H1 (cell line): ENCODE measurements at regions not wholly inside any gene's neighbourhood (a gene's known extent, or its start where the extent isn't known, plus 50 kb on each side); places are given as distances from the start of the nearest gene placed in this dataset.

Experiments
- CTCF ChIA-PET: fragments of 300-600 bp; sonication (Branson Sonifier 250); formaldehyde crosslinking; loops from one replicate; lab custom pipeline; 2021; ENCODE audit not compliant: partially characterized antibody; lab: Charles Lee
- POLR2A ChIA-PET: fragments of 300-600 bp; sonication (Branson Sonifier 250); formaldehyde crosslinking; loops from one replicate; lab custom pipeline; 2021; ENCODE audit warnings: inconsistent platforms; ENCODE audit not compliant: partially characterized antibody; lab: Charles Lee
- DNase-seq, 2 experiments: peaks; one replicate each; pipeline versions ENCODE4 v3.0.0 to v3.0.0-alpha.2; 2010 to 2022; ENCODE audit warnings: low spot score in 2 of 2, low read depth in 1 of 2, mixed read lengths in 1 of 2
- FAIRE-seq: peaks from 2 replicates; lab custom pipeline; 2011; peaks lifted over from hg19 to GRCh38; lab: Jason Lieb, UNC
- H2AFZ ChIP-seq: 2 replicates; pipeline ENCODE4 v1.8.1; 2012; ENCODE audit warnings: low read length, inconsistent platforms
- H2AK5ac ChIP-seq: 2 replicates; pipeline ENCODE4 v1.6.1; 2013; ENCODE audit warnings: low read depth, low read length
- H2BK120ac ChIP-seq: replicated peaks from 2 replicates; pipeline ENCODE3; 2013; ENCODE audit warnings: low read depth, low read length, inconsistent platforms
- H2BK12ac ChIP-seq: 2 replicates; pipeline ENCODE4 v1.6.1; 2013; ENCODE audit warnings: low read depth, low read length
- H2BK15ac ChIP-seq: 2 replicates; pipeline ENCODE4 v1.6.1; 2013; ENCODE audit warnings: low read length
- H2BK20ac ChIP-seq: 2 replicates; pipeline ENCODE4 v1.6.1; 2013; ENCODE audit warnings: low read length
- H2BK5ac ChIP-seq: 2 replicates; pipeline ENCODE4 v1.6.1; 2013; ENCODE audit warnings: low read depth, low read length
- H3K14ac ChIP-seq: 2 replicates; pipeline ENCODE4 v1.6.1; 2013; ENCODE audit warnings: inconsistent platforms; ENCODE audit not compliant: insufficient read length
- H3K18ac ChIP-seq: 2 replicates; pipeline ENCODE4 v1.6.1; 2013; ENCODE audit warnings: low read length; ENCODE audit errors: extremely low read depth
- H3K23ac ChIP-seq: 2 replicates; pipeline ENCODE4 v1.6.1; 2013; ENCODE audit warnings: inconsistent platforms; ENCODE audit not compliant: insufficient read length
- H3K23me2 ChIP-seq: 2 replicates; pipeline ENCODE4 v1.6.1; 2013; ENCODE audit warnings: low read depth, low read length
- H3K27ac ChIP-seq: 2 replicates; pipeline ENCODE4 v1.6.1; 2011; ENCODE audit warnings: low read depth, low read length, inconsistent platforms
- H3K27me3 ChIP-seq, 4 experiments: replicated peaks in 1 of 4; 1 replicate in 1 of 4; 2 replicates in 3 of 4; pipeline versions ENCODE4 v1.6.1 to v1.8.1; 2011 to 2013; ENCODE audit warnings: low read length in 3 of 4, mild to moderate bottlenecking in 3 of 4, inconsistent platforms in 2 of 4, mixed read lengths in 2 of 4, moderate library complexity in 1 of 4; ENCODE audit not compliant: control insufficient read depth in 3 of 4, insufficient read depth in 3 of 4; ENCODE audit errors: extremely low read depth in 1 of 4
- H3K36me3 ChIP-seq, 4 experiments: 2 replicates each; pipeline versions ENCODE4 v1.6.1 to v1.8.1; 2011 to 2013; ENCODE audit warnings: mild to moderate bottlenecking in 4 of 4, low read length in 3 of 4, moderate library complexity in 2 of 4, control low read depth in 1 of 4, inconsistent platforms in 1 of 4; ENCODE audit not compliant: insufficient read depth in 4 of 4, control insufficient read depth in 2 of 4
- H3K4ac ChIP-seq: replicated peaks from 2 replicates; pipeline ENCODE3; 2013; ENCODE audit warnings: low read length, low read depth, mixed read lengths, inconsistent platforms; ENCODE audit not compliant: insufficient read length
- H3K4me1 ChIP-seq, 4 experiments: replicated peaks in 1 of 4; 1 replicate in 1 of 4; 2 replicates in 3 of 4; pipeline versions ENCODE4 v1.6.1 to v1.8.1; 2011 to 2013; ENCODE audit warnings: low read length in 3 of 4, inconsistent platforms in 2 of 4, mixed read lengths in 1 of 4; ENCODE audit not compliant: insufficient read depth in 4 of 4, control insufficient read depth in 3 of 4
- H3K4me2 ChIP-seq, 2 experiments: 2 replicates each; pipeline versions ENCODE4 v1.6.1 to v1.8.1; 2011 to 2013; ENCODE audit warnings: low read depth in 2 of 2, low read length in 2 of 2, control low read depth in 1 of 2, inconsistent platforms in 1 of 2, mild to moderate bottlenecking in 1 of 2; ENCODE audit not compliant: insufficient read depth in 1 of 2
- H3K4me3 ChIP-seq, 4 experiments: fragments of 200-600, 300-600 bp in 1 of 4; sonication (generic), shearing (Covaris generic), sonication (Bioruptor Twin) in 1 of 4; 2 replicates each; pipeline versions ENCODE4 v1.5.1 to v1.8.1; 2011 to 2016; ENCODE audit warnings: low read length in 4 of 4, low read depth in 3 of 4, control low read depth in 2 of 4, inconsistent platforms in 2 of 4, mild to moderate bottlenecking in 2 of 4, mixed read lengths in 1 of 4, moderate library complexity in 1 of 4; ENCODE audit not compliant: insufficient read depth in 2 of 4; ENCODE audit errors: extremely low read depth in 1 of 4
- H3K56ac ChIP-seq: replicated peaks from 2 replicates; pipeline ENCODE3; 2013; ENCODE audit warnings: low read depth, mild to moderate bottlenecking, mixed read lengths, low read length, inconsistent platforms; ENCODE audit not compliant: insufficient read length
- H3K79me1 ChIP-seq: 2 replicates; pipeline ENCODE4 v1.6.1; 2013; ENCODE audit warnings: low read depth, low read length, control low read depth
- H3K79me2 ChIP-seq, 2 experiments: 2 replicates each; pipeline versions ENCODE4 v1.6.1 to v1.8.1; 2012 to 2013; ENCODE audit warnings: low read length in 2 of 2, mild to moderate bottlenecking in 2 of 2, inconsistent platforms in 1 of 2; ENCODE audit not compliant: insufficient read depth in 2 of 2, control insufficient read depth in 1 of 2
- H3K9ac ChIP-seq, 4 experiments: replicated peaks in 1 of 4; 1 replicate in 1 of 4; 2 replicates in 3 of 4; pipeline versions ENCODE4 v1.6.1 to v1.8.1; 2011 to 2013; ENCODE audit warnings: low read depth in 3 of 4, low read length in 3 of 4, control low read depth in 2 of 4, mild to moderate bottlenecking in 2 of 4, moderate library complexity in 2 of 4, inconsistent platforms in 1 of 4; ENCODE audit errors: extremely low read depth in 1 of 4
- H3K9me3 ChIP-seq, 2 experiments: 2 replicates each; pipeline versions ENCODE4 v1.6.1 to v1.8.1; 2012 to 2013; ENCODE audit warnings: mild to moderate bottlenecking in 2 of 2, moderate library complexity in 2 of 2, control low read depth in 1 of 2, inconsistent platforms in 1 of 2, low read depth in 1 of 2, low read length in 1 of 2, mixed read lengths in 1 of 2; ENCODE audit not compliant: insufficient read depth in 2 of 2
- H4K20me1 ChIP-seq, 2 experiments: replicated peaks in 1 of 2; 2 replicates each; pipeline versions ENCODE3 to v1.8.1; 2011 to 2013; ENCODE audit warnings: inconsistent platforms in 2 of 2, low read length in 2 of 2, mild to moderate bottlenecking in 1 of 2; ENCODE audit not compliant: insufficient read depth in 2 of 2, control insufficient read depth in 1 of 2
- H4K5ac ChIP-seq: 2 replicates; pipeline ENCODE4 v1.6.1; 2013; ENCODE audit warnings: low read length, low read depth, mixed read lengths, inconsistent platforms; ENCODE audit not compliant: insufficient read length
- H4K8ac ChIP-seq: 2 replicates; pipeline ENCODE4 v1.8.0; 2013; ENCODE audit warnings: mild to moderate bottlenecking, moderate library complexity, low read length, inconsistent platforms; ENCODE audit not compliant: insufficient read depth; ENCODE audit errors: extremely low read depth
- H4K91ac ChIP-seq: replicated peaks from 2 replicates; pipeline ENCODE3; 2013; ENCODE audit warnings: low read length, mixed read lengths, inconsistent platforms; ENCODE audit not compliant: insufficient read length
- BACH1 ChIP-seq: IDR thresholded peaks from 2 replicates; pipeline ENCODE4 v1.6.1; 2012; ENCODE audit warnings: low read length, improper control_type of control experiment
- CBX8 ChIP-seq: fragments of 300-800, 300-1000 bp; sonication (generic); IDR thresholded peaks from 2 replicates; pipeline ENCODE4 v1.7.1; 2016; ENCODE audit warnings: low read depth, low read length, borderline replicate concordance
- CHD2 ChIP-seq: IDR thresholded peaks from 2 replicates; pipeline ENCODE4 v1.6.1; 2012; ENCODE audit warnings: low read length, improper control_type of control experiment
- CTBP2 ChIP-seq: IDR thresholded peaks from 2 replicates; pipeline ENCODE4 v1.7.0; 2011; ENCODE audit warnings: borderline replicate concordance, mild to moderate bottlenecking, moderate library complexity, mixed read lengths, low read length; ENCODE audit not compliant: insufficient read depth, insufficient read length
- CTCF ChIP-seq, 3 experiments: IDR thresholded peaks; 1 replicate in 2 of 3; 2 replicates in 1 of 3; pipeline versions ENCODE4 v1.5.1 to v1.6.1; 2011; ENCODE audit warnings: low read length in 3 of 3, mild to moderate bottlenecking in 3 of 3, inconsistent platforms in 2 of 3, low read depth in 1 of 3, moderate library complexity in 1 of 3; ENCODE audit not compliant: insufficient read depth in 1 of 3; ENCODE audit errors: control extremely low read depth in 1 of 3
- EZH2 ChIP-seq: fragments of 200-600 bp; sonication (generic); IDR thresholded peaks from 2 replicates; pipeline ENCODE4 v1.7.1; 2012; ENCODE audit warnings: low read depth, mild to moderate bottlenecking, moderate library complexity, low read length, inconsistent platforms; ENCODE audit not compliant: severe bottlenecking
- KDM4A ChIP-seq: IDR thresholded peaks from one replicate; pipeline ENCODE4 v1.7.1; 2012; ENCODE audit warnings: low read depth, mild to moderate bottlenecking, moderate library complexity, low read length, inconsistent platforms; ENCODE audit not compliant: severe bottlenecking
- POLR2A ChIP-seq, 2 experiments: IDR thresholded peaks; 1 replicate in 1 of 2; 2 replicates in 1 of 2; pipeline ENCODE4 v1.6.1; 2011; ENCODE audit warnings: low read depth in 2 of 2, low read length in 2 of 2, mild to moderate bottlenecking in 2 of 2; ENCODE audit errors: control extremely low read depth in 1 of 2
- RNF2 ChIP-seq: fragments of 200-900, 300-1000 bp; sonication (generic); IDR thresholded peaks from 2 replicates; pipeline ENCODE4 v1.7.1; 2016; ENCODE audit warnings: borderline replicate concordance, low read depth, mild to moderate bottlenecking, antibody characterized with exemption, low read length; ENCODE audit not compliant: poor library complexity, severe bottlenecking; ENCODE audit errors: missing control alignments
- SP4 ChIP-seq: IDR thresholded peaks from 2 replicates; pipeline ENCODE4 v1.6.1; 2012; ENCODE audit warnings: low read length, inconsistent platforms
- SRF ChIP-seq: IDR thresholded peaks from 2 replicates; pipeline ENCODE4 v1.6.1; 2011; ENCODE audit warnings: mild to moderate bottlenecking, low read depth, low read length, moderate library complexity
- TBP ChIP-seq: IDR thresholded peaks from 2 replicates; pipeline ENCODE4 v1.6.1; 2011; ENCODE audit warnings: low read depth, low read length, improper control_type of control experiment
- YY1 ChIP-seq: IDR thresholded peaks from 2 replicates; pipeline ENCODE4 v1.6.1; 2011; ENCODE audit warnings: low read depth, mild to moderate bottlenecking, low read length
- WGBS, 2 experiments: shearing (Covaris generic) in 1 of 2; methylation state at CpG; one replicate each; pipeline versions ENCODE4 v1.1.6 to v1.1.7; 2013 to 2015; ENCODE audit warnings: low lambda C conversion rate in 2 of 2, mixed read lengths in 2 of 2, inconsistent platforms in 1 of 2, low coverage in 1 of 2, missing lambda C conversion rate in 1 of 2; ENCODE audit not compliant: insufficient replicate concordance in 2 of 2, insufficient coverage in 1 of 2, insufficient read length in 1 of 2; ENCODE audit errors: extremely low coverage in 1 of 2, missing lambda C conversion rate in 1 of 2; 5-methylcytosine and 5-hydroxymethylcytosine counted together

- H3K23me2 ChIP-seq: no peaks in the 10 kb centered on the region
- H3K23ac ChIP-seq: no peak overlapping the region
- no peak overlapping the region for H2AK5ac ChIP-seq
- H3K9ac ChIP-seq: no peak overlapping the region
- no peaks in the 10 kb centered on the region for H3K27me3 ChIP-seq
- H2BK5ac ChIP-seq: no peak overlapping the region
- H3K4me3 ChIP-seq: no peak overlapping the region
- CTCF ChIA-PET: no interaction called here
- H3K4me1 ChIP-seq: no peaks in the 10 kb centered on the region
- H2BK20ac ChIP-seq: no peak overlapping the region
- POLR2A ChIA-PET: no interaction called here
- H4K91ac ChIP-seq: no peak overlapping the region
- no peak overlapping the region for H3K56ac ChIP-seq
- H2AFZ ChIP-seq: no peak overlapping the region
- no peaks in the 10 kb centered on the region for H4K20me1 ChIP-seq
- WGBS, 2 experiments: 95% methylated on average over 6 of the region's 6 CpGs; no CpG with 5 or more reads in 1 of the 2 experiments
- H3K79me1 ChIP-seq: no peaks in the 10 kb centered on the region
- no peak overlapping the region for H4K5ac ChIP-seq
- no peaks in the 10 kb centered on the region for H3K79me2 ChIP-seq
- H3K27ac ChIP-seq: no peak overlapping the region
- no peak overlapping the region for H3K4ac ChIP-seq
- H2BK12ac ChIP-seq: no peak overlapping the region
- H3K4me2 ChIP-seq: no peak overlapping the region
- H2BK15ac ChIP-seq: no peak overlapping the region
- H2BK120ac ChIP-seq: no peak overlapping the region
- no peaks in the 10 kb centered on the region for H3K36me3 ChIP-seq
- FAIRE-seq (no peak), DNase-seq (no peak)
- no peaks in the 10 kb centered on the region for H3K9me3 ChIP-seq
- no peak overlapping the region for H3K14ac ChIP-seq
- no peak overlapping the region for H3K18ac ChIP-seq
- H4K8ac ChIP-seq: no peak overlapping the region
- no peak for TF ChIP-seq YY1
- TF ChIP-seq POLR2A (IDR thresholded peaks at IDR 0.05; ENCODE audit: control extremely low read depth in 1 of 2, low read depth in 2 of 2, low read length in 2 of 2): no peak
- no peak for TF ChIP-seq BACH1
- TF ChIP-seq EZH2: no peak
- TF ChIP-seq CTCF (IDR thresholded peaks at IDR 0.05; ENCODE audit: control extremely low read depth in 1 of 3, insufficient read depth in 1 of 3, low read depth in 1 of 3, low read length in 3 of 3): no peak
- no peak for TF ChIP-seq KDM4A
- TF ChIP-seq CTBP2: no peak
- no peak for TF ChIP-seq SRF
- TF ChIP-seq SP4: no peak
- no peak for TF ChIP-seq CHD2
- no peak for TF ChIP-seq CBX8
- TF ChIP-seq RNF2: no peak
- TF ChIP-seq TBP: no peak
Measured at GRCh38 chr18:2258954-2259353, 312.4 kb downstream of the METTL4 start.
